HepG2 (cell line): ENCODE measurements at regions not wholly inside any gene's neighbourhood (a gene's known extent, or its start where the extent isn't known, plus 50 kb on each side); places are given as distances from the start of the nearest gene placed in this dataset.

ENCODE experiments used
- PLSCR1 ChIP-seq: sonication (generic); formaldehyde crosslinking; IDR thresholded peaks from 2 replicates; pipeline ENCODE4 v1.5.0; 2020; ENCODE audit warnings: missing genetic modification reagents, mild to moderate bottlenecking, borderline replicate concordance
- PRMT3 ChIP-seq: sonication (generic); formaldehyde crosslinking; IDR thresholded peaks from 2 replicates; pipeline ENCODE4 v1.8.1; 2022; ENCODE audit warnings: low read depth, mild to moderate bottlenecking, moderate library complexity, missing genetic modification reagents, borderline replicate concordance
- ZNF253 ChIP-seq: sonication (generic); formaldehyde crosslinking; IDR thresholded peaks from 2 replicates; pipeline ENCODE4 v1.8.0; 2022; ENCODE audit warnings: mild to moderate bottlenecking, missing genetic modification reagents, borderline replicate concordance

- TF ChIP-seq PLSCR1 (CRISPR knock-in tag) (no peak), ZNF253 (CRISPR knock-in tag) (no peak), PRMT3 (no peak)
These were observed 231.0 kb upstream of the GATB start for GRCh38 chr4:151991884-151992167.
